IPS-NIHi7 (cell line): ENCODE measurements at regions not wholly inside any gene's neighbourhood (a gene's known extent, or its start where the extent isn't known, plus 50 kb on each side); places are given as distances from the start of the nearest gene placed in this dataset.
A peak's percentile ranks its signal among the peaks of the same experiment; 100 is the strongest.
"Not testable (repeated sequence)": the region's sequence is repeated elsewhere in the genome, so short reads cannot be mapped to it uniquely, and the experiment has no call there.

Experiments
- DNase-seq: peaks from one replicate; pipeline ENCODE4 v3.0.0; 2012; ENCODE audit warnings: mixed read lengths; ENCODE audit errors: extremely low spot score

DNA sequence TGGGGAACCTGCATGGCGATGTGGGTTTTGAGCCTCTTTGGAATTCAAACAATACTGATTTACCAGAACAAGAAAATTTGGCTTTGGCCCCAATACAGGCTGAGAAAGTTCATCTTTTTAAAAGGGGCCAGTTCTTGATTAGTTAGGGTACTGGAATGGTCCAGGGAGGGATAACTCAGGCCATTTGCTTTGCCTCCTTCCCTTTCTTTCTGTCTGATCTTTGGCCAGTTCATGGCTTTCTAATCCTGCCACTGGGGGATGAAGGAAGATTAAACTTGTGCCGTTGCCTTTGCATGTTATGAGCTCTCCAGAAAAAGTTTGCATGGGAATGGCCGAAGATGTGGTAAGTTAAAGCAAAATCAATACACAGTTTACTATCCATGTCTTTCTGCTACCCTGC is 78.4 kb downstream of the ADAMTS15 start:
- no peak for DNase-seq

DNA sequence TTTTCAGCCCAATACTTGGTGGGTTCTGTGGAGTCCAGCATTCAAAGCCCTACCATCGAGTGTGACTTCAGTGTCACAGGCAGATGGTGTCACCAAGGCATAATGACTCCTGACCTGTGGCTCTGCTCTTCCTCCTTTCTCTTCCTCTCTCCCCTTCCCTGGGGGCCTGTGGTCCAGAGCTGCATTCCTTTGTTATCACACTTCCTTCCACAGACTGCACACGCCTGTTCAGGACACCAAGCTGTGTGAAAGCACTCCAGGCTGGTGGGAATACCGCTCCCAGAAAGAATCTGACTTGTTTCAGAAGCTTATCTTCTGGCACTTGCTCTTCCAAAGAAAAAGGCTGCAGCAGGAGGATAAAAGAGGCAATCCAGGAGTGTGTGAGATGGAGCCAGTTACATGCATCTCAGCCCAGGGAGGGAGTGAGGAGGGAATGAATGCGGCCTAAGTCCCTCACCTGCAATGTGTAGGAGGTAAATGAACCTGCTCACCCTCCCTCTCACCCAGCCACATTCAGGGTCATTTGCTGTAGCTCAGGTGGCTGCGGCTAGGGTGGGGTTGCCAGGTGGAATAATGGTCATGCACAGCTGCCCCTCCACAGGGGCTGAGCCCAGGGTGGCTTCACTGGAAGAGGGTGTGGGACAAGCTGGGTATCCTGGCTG is 79.3 kb downstream of the ADAMTS15 start:
- no peak for DNase-seq

DNA sequence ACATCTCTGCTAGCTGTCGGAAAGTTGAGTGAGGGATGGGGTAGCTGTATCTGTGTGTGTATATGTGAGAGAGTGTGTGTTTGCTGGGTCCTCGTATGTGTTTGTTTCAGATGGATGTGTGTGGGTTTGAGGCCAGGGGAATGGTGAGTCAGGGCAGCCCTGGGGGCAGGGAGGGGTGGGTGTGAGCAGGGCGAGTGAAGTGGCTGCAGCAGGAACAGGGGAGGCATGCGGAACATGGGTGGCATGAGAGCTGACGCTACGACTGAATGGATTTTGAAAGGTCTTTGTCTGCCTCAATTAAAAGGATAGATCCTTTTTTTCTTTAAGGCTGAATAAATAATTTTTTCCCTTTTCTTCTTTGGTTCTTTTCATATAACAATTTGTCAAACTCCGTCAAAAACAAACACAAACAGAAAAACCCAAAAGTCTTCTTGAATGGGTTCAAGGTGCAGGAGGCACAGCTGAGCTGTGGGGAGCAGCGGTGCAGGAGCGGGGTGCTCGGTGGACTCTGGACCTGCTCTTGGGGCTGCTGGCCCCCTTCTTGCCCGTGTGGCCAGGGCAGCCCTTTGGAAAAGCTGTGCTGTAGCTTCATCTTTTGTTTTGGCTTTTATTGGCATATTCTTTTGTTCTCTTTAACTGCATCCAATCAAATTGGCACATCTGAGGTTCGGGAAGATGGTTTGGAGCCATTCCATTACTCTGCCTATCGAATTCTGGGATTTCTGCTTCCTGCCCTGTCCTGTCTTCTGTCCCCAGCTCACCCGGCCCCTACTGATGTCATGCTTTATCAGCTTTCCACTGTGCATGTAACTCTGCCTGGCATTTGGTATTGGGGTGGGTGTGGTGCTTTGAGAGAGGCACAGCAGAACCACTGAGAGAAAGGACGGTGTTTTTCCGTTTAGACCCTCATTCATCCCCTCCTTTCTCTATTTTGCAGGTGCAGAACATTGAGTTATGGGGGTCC is 80.1 kb downstream of the ADAMTS15 start:
- DNase-seq = no peak

GRCh38 chr11:130529366-130529765 is 80.9 kb downstream of the ADAMTS15 start:
- no peak for DNase-seq

- no peak for DNase-seq
Measured at GRCh38 chr11:130531061-130531460, 82.6 kb downstream of the ADAMTS15 start.

DNA sequence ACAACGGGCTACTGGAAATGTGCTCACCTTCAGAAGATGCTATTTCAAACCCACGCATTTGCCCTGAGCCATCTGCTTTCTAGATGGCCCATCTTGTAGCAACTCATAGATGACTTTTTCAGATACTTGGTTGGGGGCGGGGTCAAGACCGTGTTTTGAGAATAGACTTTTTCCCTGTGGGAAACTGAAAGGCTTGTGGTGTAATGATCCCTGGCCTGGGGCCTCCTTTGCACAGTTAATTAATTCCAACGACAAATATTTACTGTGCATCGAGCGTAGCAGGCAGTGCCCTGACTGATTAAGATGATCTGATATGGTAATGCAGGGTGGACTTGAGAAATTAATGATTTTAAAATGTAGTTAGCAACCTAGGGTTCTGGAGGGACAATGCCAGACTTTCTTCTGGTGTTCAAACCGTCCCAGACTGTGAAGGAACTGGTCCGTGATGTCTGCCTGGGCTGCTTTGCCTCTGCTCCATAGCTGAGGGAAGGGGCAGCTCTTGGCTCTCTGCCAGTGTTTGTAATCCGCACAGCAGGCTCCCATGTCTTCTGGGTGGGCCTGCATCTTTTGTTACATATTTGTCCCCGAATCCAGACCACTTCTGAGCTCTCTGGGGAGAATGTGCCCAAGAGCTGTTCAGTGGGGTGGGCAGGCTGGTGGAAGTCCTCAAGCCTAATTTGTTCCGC is 84.8 kb downstream of the ADAMTS15 start:
- no peak for DNase-seq

GRCh38 chr11:130533871-130534270 is 85.4 kb downstream of the ADAMTS15 start:
- no peak for DNase-seq

DNA sequence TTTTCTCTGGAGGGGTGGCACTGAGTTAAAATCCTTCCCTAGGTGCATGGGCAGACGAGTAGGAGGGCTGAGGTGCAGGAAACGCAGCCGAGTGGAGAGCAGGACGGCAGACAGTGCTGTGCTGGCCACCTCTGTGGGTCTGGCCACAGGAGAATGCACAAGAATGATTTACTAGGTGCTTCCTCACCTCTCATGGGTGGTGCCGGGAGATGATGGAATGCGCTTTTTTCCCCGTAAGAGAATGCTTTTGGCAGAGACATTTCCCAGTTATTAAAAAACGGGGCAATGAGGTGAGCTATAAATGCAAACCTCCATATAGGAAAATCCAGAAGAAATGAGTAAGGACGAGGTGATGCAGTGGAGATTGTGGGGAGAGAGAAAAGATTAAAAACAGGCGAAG is 86.1 kb downstream of the ADAMTS15 start:
- no peak for DNase-seq

- no peak for DNase-seq
Measured at GRCh38 chr11:130535520-130535919, 87.1 kb downstream of the ADAMTS15 start.

DNA sequence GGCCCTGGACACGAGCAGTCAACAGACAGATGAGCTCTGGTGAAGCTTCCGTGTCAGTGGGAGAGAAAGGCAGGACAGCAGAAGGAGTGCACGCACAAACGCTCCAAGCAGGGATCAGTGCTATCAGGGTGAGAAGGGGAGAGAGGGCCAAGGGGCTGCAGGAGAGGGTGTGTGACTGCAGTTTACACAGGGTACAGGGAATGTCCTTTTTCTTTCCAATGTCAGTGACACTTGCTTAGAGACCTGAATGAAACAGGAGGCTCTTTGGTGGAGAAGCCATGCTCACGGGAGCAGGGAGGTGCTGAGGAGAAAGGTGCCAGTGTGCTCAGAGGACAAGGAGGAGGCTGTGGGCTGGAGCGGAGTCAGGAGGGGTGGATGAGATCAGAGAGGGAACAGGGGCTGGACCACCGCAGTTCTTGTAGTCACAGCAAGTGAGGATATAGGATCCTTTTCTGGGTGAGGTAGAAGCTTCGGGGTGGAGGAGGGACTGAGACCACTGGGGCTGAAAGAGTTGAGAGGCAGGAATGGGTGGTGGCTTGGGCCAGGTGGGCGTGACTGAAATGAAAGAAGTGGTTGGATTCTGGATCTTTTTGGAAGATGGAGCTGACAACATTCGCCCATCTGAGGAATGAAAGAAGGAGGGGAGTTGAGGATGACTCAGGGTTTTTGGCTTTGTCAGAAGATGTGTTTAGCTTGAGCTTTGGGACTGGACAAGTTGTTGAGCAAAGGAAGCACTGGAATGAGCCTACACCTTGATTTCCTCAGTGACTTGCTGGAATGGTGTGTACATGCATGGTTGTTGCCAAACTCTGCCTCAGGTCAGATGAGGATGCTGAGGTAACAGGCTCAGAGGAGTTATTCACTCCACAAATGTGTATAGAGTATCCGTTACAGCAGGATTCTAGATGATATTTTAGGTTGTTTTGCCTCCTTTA is 87.9 kb downstream of the ADAMTS15 start:
- no peak for DNase-seq

GRCh38 chr11:130539680-130540079 is 91.2 kb downstream of the ADAMTS15 start:
- DNase-seq = not testable (repeated sequence)

- no peak for DNase-seq
Measured at GRCh38 chr11:130544266-130544665, 95.8 kb downstream of the ADAMTS15 start.

GRCh38 chr11:130545449-130546072 is 97.1 kb downstream of the ADAMTS15 start:
- no peak for DNase-seq

DNA sequence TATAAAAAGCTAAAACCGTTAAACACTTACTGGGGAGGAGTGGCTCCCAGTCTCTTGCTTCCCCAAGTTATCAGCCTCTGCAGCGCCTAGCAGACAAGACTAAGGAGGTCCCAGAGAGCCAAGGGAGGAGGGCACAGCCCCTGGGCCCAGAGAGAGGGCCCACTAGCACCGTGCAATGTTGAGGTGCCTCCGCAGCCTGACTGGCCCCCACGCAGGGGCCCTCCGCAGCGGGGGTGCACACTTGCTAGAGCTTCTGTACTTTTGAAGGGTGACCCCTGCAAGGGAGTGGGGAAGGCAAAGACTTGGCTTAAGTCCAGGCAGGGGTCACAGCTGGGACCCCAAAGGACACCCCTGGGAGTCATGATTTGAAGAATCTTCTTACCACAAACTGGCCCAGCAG is 98.0 kb downstream of the ADAMTS15 start:
- DNase-seq = no peak

GRCh38 chr11:130546901-130547694 is 98.7 kb downstream of the ADAMTS15 start:
- no peak for DNase-seq

DNA sequence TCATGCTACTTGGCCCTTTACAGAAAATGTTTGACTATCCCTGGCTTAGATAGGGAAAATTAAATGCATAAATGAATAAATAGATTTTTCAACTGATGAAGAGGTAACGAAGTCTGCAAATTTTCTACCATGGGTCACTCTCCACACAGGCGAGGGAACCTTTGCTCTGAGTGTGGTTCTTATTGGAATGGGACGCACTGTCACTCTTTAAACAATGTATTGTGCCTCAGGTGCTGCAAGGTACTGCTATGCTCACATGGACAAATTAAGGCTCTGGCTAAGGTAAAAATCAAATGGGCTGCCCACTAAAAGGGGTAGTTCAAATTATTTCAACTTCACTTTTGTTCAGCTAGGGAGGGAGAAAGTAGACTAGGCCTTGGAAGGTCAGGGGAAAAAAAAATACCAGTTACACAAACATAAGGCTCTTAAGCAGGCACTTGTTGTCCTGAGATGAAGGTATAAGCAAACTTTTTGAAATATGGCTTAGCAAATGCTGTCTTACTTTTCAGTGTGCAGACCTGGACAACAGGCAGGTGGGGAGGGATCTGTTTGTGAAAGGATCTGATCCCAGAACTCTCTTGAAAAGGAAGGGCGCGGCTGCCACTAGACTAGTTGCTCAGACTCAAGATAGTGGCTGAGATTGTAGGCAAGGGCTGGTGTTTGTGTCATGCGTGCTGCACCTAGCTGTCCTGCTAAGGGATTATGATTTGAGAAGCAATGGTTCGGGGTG is 99.5 kb downstream of the ADAMTS15 start:
- DNase-seq = no peak

GRCh38 chr11:130548491-130548833 is 100.0 kb downstream of the ADAMTS15 start:
- no peak for DNase-seq

DNA sequence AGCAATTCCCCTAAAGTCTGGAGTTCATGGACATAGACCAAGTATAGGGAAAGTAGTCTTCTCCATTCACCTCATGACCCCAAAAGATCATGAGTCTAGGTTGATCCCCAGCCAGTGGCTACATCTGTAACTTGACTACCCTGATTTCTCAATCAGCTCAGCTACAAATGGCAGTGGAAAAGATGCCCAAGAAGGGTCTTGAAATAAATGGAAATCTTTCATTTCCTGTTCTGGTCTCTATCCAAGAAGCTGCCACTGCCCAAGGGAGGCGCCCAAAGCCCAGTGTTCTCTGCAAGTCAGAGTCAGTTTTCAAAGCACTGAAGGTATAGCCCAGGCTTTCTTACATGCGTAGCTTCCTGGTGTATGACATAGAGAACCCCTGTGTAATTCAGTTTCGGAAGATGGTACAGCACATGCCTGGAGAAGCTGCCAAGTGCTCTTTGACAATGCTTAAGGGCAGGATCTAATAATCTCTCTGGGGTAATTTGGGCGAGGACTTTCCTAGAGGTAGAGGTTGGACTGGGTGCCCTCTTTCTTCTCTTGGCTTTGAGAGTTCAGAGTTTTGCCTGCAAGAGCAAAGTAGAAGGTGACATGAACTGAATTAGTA is 101.1 kb downstream of the ADAMTS15 start:
- peak; percentile 35 for DNase-seq

GRCh38 chr11:130550150-130550549 is 101.7 kb downstream of the ADAMTS15 start:
- no peak for DNase-seq
